ENCODE measurements at regions not wholly inside any gene's neighbourhood (a gene's known extent, or its start where the extent isn't known, plus 50 kb on each side); places are given as distances from the start of the nearest gene placed in this dataset.

GRCh38 chr10:117681104-117681503 is 138.6 kb downstream of the EMX2 start:
- H3K36me3 ChIP-seq (ENCODE audit: insufficient read depth): no peaks in the 10 kb centered on the region
- no peaks in the 10 kb centered on the region for H3K79me2 ChIP-seq (replicated peaks; ENCODE audit: insufficient read depth)
- Mint-ChIP-seq H3K27me3 (ENCODE audit: insufficient read depth, low read depth, poor library complexity) (no peaks in the 10 kb centered on the region), H3K4me3 (no peak overlapping the region), H3K27ac (no peak overlapping the region), H3K4me1 (peaks cover 7% of the 10 kb centered on the region), H3K36me3 (ENCODE audit: low read depth) (no peaks in the 10 kb centered on the region), H3K9me3 (no peaks in the 10 kb centered on the region)
- H3F3A ChIP-seq (replicated peaks; ENCODE audit: low read depth): no peaks in the 10 kb centered on the region
- no peak overlapping the region for H3K4me3 ChIP-seq
- DNase-seq (ENCODE audit: low spot score) (no peak), ATAC-seq (no peak)
- TF ChIP-seq, protein P1, sequence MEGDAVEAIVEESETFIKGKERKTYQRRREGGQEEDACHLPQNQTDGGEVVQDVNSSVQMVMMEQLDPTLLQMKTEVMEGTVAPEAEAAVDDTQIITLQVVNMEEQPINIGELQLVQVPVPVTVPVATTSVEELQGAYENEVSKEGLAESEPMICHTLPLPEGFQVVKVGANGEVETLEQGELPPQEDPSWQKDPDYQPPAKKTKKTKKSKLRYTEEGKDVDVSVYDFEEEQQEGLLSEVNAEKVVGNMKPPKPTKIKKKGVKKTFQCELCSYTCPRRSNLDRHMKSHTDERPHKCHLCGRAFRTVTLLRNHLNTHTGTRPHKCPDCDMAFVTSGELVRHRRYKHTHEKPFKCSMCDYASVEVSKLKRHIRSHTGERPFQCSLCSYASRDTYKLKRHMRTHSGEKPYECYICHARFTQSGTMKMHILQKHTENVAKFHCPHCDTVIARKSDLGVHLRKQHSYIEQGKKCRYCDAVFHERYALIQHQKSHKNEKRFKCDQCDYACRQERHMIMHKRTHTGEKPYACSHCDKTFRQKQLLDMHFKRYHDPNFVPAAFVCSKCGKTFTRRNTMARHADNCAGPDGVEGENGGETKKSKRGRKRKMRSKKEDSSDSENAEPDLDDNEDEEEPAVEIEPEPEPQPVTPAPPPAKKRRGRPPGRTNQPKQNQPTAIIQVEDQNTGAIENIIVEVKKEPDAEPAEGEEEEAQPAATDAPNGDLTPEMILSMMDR (conservative IDR thresholded peaks at IDR 0.05; ENCODE audit: low read depth in 2 of 2): no peak
- TF ChIP-seq POLR2AphosphoS5 (IDR thresholded peaks at IDR 0.05; ENCODE audit: low read depth): no peak
- H3K4me2 ChIP-seq: no peak overlapping the region
- H3K4me1 ChIP-seq (ENCODE audit: insufficient read depth): no peaks in the 10 kb centered on the region
- H3K27ac ChIP-seq (ENCODE audit: low read depth): no peak overlapping the region
- H3K9me2 ChIP-seq (ENCODE audit: insufficient read depth): peaks cover 3% of the 10 kb centered on the region; the same call in 1 of the 2 replicates
- H2AFZ ChIP-seq: no peak overlapping the region
- H3K27me3 ChIP-seq (ENCODE audit: insufficient read depth): no peaks in the 10 kb centered on the region
- H4K20me1 ChIP-seq (replicated peaks; ENCODE audit: insufficient read depth): no peaks in the 10 kb centered on the region; the same call in 1 of the 2 replicates

- no peak for ATAC-seq
- Histone ChIP-seq H3K4me3 (no peak overlapping the region), H3K79me2 (replicated peaks; ENCODE audit: insufficient read depth) (no peaks in the 10 kb centered on the region), H3K9me2 (ENCODE audit: insufficient read depth) (peaks cover 7% of the 10 kb centered on the region; the same call in 1 of the 2 replicates), H3F3A (replicated peaks; ENCODE audit: low read depth) (no peaks in the 10 kb centered on the region), H3K4me2 (no peak overlapping the region), H3K27ac (ENCODE audit: low read depth) (no peak overlapping the region), H2AFZ (no peak overlapping the region), H3K36me3 (ENCODE audit: insufficient read depth) (no peaks in the 10 kb centered on the region), H4K20me1 (replicated peaks; ENCODE audit: insufficient read depth) (no peaks in the 10 kb centered on the region), H3K4me1 (ENCODE audit: insufficient read depth) (no peaks in the 10 kb centered on the region), H3K27me3 (ENCODE audit: insufficient read depth) (no peaks in the 10 kb centered on the region)
- no peaks in the 10 kb centered on the region for H3K9me3 Mint-ChIP-seq
- H3K4me1 Mint-ChIP-seq: peaks cover 3% of the 10 kb centered on the region; the same call in 1 of the 3 replicates
- H3K27ac Mint-ChIP-seq: no peak overlapping the region
- H3K36me3 Mint-ChIP-seq (ENCODE audit: low read depth): no peaks in the 10 kb centered on the region
- no peak for DNase-seq (ENCODE audit: low spot score)
- H3K27me3 Mint-ChIP-seq (ENCODE audit: insufficient read depth, low read depth, poor library complexity): peaks cover 7% of the 10 kb centered on the region
- H3K4me3 Mint-ChIP-seq: no peak overlapping the region
- TF ChIP-seq EZH2 (IDR thresholded peaks at IDR 0.05; ENCODE audit: low read depth, unreplicated experiment) (no peak), JUNB (IDR thresholded peaks at IDR 0.05; ENCODE audit: unreplicated experiment) (no peak), ZNF331 (CRISPR knock-in tag; IDR thresholded peaks at IDR 0.05; ENCODE audit: low read depth) (no peak)
- TF ChIP-seq, protein P2, sequence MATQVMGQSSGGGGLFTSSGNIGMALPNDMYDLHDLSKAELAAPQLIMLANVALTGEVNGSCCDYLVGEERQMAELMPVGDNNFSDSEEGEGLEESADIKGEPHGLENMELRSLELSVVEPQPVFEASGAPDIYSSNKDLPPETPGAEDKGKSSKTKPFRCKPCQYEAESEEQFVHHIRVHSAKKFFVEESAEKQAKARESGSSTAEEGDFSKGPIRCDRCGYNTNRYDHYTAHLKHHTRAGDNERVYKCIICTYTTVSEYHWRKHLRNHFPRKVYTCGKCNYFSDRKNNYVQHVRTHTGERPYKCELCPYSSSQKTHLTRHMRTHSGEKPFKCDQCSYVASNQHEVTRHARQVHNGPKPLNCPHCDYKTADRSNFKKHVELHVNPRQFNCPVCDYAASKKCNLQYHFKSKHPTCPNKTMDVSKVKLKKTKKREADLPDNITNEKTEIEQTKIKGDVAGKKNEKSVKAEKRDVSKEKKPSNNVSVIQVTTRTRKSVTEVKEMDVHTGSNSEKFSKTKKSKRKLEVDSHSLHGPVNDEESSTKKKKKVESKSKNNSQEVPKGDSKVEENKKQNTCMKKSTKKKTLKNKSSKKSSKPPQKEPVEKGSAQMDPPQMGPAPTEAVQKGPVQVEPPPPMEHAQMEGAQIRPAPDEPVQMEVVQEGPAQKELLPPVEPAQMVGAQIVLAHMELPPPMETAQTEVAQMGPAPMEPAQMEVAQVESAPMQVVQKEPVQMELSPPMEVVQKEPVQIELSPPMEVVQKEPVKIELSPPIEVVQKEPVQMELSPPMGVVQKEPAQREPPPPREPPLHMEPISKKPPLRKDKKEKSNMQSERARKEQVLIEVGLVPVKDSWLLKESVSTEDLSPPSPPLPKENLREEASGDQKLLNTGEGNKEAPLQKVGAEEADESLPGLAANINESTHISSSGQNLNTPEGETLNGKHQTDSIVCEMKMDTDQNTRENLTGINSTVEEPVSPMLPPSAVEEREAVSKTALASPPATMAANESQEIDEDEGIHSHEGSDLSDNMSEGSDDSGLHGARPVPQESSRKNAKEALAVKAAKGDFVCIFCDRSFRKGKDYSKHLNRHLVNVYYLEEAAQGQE (IDR thresholded peaks at IDR 0.05; ENCODE audit: unreplicated experiment): no peak
- TF ChIP-seq, protein P3, sequence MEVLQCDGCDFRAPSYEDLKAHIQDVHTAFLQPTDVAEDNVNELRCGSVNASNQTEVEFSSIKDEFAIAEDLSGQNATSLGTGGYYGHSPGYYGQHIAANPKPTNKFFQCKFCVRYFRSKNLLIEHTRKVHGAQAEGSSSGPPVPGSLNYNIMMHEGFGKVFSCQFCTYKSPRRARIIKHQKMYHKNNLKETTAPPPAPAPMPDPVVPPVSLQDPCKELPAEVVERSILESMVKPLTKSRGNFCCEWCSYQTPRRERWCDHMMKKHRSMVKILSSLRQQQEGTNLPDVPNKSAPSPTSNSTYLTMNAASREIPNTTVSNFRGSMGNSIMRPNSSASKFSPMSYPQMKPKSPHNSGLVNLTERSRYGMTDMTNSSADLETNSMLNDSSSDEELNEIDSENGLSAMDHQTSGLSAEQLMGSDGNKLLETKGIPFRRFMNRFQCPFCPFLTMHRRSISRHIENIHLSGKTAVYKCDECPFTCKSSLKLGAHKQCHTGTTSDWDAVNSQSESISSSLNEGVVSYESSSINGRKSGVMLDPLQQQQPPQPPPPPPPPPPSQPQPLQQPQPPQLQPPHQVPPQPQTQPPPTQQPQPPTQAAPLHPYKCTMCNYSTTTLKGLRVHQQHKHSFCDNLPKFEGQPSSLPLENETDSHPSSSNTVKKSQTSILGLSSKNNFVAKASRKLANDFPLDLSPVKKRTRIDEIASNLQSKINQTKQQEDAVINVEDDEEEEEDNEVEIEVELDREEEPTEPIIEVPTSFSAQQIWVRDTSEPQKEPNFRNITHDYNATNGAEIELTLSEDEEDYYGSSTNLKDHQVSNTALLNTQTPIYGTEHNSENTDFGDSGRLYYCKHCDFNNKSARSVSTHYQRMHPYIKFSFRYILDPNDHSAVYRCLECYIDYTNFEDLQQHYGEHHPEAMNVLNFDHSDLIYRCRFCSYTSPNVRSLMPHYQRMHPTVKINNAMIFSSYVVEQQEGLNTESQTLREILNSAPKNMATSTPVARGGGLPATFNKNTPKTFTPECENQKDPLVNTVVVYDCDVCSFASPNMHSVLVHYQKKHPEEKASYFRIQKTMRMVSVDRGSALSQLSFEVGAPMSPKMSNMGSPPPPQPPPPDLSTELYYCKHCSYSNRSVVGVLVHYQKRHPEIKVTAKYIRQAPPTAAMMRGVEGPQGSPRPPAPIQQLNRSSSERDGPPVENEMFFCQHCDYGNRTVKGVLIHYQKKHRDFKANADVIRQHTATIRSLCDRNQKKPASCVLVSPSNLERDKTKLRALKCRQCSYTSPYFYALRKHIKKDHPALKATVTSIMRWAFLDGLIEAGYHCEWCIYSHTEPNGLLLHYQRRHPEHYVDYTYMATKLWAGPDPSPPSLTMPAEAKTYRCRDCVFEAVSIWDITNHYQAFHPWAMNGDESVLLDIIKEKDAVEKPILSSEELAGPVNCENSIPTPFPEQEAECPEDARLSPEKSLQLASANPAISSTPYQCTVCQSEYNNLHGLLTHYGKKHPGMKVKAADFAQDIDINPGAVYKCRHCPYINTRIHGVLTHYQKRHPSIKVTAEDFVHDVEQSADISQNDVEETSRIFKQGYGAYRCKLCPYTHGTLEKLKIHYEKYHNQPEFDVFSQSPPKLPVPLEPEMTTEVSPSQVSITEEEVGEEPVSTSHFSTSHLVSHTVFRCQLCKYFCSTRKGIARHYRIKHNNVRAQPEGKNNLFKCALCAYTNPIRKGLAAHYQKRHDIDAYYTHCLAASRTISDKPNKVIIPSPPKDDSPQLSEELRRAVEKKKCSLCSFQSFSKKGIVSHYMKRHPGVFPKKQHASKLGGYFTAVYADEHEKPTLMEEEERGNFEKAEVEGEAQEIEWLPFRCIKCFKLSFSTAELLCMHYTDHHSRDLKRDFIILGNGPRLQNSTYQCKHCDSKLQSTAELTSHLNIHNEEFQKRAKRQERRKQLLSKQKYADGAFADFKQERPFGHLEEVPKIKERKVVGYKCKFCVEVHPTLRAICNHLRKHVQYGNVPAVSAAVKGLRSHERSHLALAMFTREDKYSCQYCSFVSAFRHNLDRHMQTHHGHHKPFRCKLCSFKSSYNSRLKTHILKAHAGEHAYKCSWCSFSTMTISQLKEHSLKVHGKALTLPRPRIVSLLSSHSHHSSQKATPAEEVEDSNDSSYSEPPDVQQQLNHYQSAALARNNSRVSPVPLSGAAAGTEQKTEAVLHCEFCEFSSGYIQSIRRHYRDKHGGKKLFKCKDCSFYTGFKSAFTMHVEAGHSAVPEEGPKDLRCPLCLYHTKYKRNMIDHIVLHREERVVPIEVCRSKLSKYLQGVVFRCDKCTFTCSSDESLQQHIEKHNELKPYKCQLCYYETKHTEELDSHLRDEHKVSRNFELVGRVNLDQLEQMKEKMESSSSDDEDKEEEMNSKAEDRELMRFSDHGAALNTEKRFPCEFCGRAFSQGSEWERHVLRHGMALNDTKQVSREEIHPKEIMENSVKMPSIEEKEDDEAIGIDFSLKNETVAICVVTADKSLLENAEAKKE (CRISPR knock-in tag; IDR thresholded peaks at IDR 0.05): no peak
- TF ChIP-seq, protein P1 (conservative IDR thresholded peaks at IDR 0.05; ENCODE audit: low read depth in 2 of 2): no peak
These were observed 141.6 kb downstream of the EMX2 start for GRCh38 chr10:117684046-117684610.

Measured in GM23338 (cell line).